ENCODE measurements at regions not wholly inside any gene's neighbourhood (a gene's known extent, or its start where the extent isn't known, plus 50 kb on each side); places are given as distances from the start of the nearest gene placed in this dataset.

DNA sequence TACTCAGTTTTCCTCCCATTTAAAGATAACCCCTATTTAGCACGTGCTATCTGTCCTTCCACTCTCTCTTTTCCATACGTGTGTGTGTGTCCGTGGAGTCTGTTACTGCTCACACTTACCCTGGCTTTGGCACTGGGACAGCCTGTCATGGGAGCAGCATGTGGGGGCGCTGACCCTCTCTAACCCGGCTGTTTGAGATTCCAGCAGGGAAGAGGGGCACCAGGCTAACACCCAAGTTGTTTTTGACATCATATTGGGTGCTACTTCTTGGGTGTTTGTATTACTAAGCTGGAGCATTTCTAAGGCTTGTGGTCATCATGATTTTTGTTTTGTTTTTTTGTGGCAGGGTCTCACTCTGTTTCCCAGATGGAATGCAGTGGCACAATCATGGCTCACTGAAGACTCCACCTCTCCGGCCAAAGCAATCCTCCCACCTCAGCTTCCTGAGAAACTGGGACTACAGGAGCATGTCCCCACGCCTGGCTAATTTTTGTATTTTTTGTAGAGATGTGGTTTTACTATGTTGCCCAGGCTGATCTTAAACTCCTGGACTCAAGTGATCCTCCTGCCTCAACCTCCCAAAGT is 56.9 kb upstream of the SIMC1 start:
- no peak for DNase-seq

GRCh38 chr5:176183321-176184074 is 54.7 kb upstream of the SIMC1 start:
- DNase-seq, result no peak

DNA sequence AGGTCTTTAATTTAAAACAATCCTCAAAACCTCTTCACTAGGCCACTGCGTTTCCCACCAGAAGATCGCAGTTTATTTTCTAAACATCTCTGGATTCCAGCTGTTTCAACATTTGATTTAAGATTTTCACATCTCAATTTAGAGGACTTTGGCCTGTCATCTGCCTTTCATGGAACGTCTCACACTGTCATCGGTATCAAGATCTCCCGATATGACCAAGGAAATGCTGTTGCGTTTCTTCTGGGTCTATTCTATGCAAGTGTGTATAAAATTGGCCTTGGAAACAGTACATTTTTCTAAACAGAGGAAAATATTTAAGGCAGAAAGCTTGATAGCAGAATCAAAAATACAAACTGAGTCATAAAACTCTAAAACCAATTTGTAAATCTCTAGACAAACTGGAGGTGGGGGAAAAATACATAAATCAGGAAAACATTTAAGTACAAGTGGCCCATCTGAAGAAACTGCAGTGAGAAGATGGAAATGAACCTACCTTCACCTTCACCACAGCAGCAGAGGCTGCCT is 53.6 kb upstream of the SIMC1 start:
- no peak for DNase-seq

DNA sequence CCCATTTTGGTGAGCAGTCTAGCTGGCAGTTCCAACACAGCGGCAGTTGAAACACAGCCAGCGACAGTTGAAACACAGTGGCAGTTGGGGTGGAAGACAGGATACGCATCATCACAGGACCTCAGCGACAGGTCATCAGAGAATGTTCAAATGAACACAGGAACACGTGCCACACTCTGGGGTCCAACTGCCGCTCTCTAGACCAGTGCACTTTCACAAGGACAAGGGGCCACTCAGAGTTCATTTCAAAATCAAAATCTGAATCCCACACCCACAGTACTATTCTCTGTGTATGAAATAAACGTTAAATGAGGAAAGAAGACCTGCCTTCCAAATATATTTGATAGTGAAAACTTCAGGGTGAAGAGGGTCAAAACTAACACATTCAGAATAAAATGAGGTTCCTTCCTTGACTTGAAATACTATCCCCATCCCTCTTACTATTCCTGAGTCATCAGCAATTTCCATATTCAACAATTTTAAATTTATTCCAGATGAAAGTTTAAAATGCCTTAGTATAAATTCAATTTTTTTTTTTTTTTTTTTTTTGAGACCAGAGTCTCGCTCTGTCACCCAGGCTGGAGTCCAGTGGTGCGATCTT is 53.0 kb upstream of the SIMC1 start:
- no peak for DNase-seq

DNA sequence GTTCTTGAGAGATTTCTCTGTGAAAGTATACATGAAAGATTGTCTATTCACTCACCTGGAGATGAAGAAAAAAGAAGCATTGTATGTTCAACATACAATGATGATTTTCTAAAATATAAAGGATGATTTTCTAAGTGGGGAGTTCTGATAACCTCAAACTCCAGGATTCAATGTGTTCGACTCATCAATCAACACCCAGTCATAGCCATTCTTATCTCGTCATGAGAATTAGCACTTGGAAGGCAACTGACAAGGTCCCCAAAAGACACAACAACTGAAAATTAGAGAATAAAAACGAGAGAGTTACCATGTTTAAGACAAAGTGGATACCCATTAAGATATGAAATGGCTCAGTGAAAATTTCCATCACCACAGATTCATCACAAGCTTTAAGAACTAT is 52.1 kb upstream of the SIMC1 start:
- DNase-seq, result no peak

- no peak for DNase-seq
These were observed 50.8 kb upstream of the SIMC1 start for GRCh38 chr5:176187276-176188062.

DNA sequence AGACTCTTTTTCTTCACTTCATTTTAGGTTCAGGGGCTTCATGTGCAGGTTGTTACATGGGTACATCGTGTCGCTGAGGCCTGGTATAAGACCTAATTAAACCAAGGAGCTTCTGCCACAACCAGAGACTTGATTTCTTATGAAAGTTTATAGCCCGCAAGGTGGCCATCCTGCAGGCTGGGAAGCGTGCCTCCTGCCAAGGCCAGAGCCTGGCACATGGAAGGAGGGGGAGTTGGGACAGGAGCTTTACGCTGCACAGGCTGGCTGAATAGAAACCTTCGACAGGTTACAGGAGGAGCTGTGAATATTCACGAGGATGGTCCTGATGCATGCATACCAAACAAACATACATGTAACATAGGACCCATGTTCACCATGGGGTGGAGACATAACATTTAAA is 50.1 kb upstream of the SIMC1 start:
- no peak for DNase-seq
